DOHH2 (cell line): ENCODE measurements at regions not wholly inside any gene's neighbourhood (a gene's known extent, or its start where the extent isn't known, plus 50 kb on each side); places are given as distances from the start of the nearest gene placed in this dataset.

Source experiments
- H3F3A ChIP-seq: fragments of 200-600 bp; sonication (generic), shearing (Covaris generic); 2 replicates; pipeline ENCODE4 v1.6.0; 2016; ENCODE audit warnings: antibody characterized with exemption, mild to moderate bottlenecking; ENCODE audit not compliant: control insufficient read depth, insufficient read depth
- H3K27ac ChIP-seq: fragments of 200-600 bp; sonication (generic); 2 replicates; pipeline ENCODE4 v1.5.1; 2014; ENCODE audit warnings: low read depth, mild to moderate bottlenecking, low read length, moderate library complexity
- H3K27me3 ChIP-seq: fragments of 200-600 bp; sonication (generic); 2 replicates; pipeline ENCODE4 v1.6.1; 2014; ENCODE audit warnings: mild to moderate bottlenecking, low read length, mixed read lengths; ENCODE audit not compliant: control insufficient read depth
- H3K36me3 ChIP-seq: fragments of 200-600 bp; sonication (generic); 2 replicates; pipeline ENCODE4 v1.6.1; 2014; ENCODE audit warnings: mild to moderate bottlenecking, low read length, moderate library complexity, mixed read lengths; ENCODE audit not compliant: control insufficient read depth
- H3K4me1 ChIP-seq: fragments of 200-600 bp; sonication (generic); 2 replicates; pipeline ENCODE4 v1.6.1; 2014; ENCODE audit warnings: mild to moderate bottlenecking, low read length, mixed read lengths; ENCODE audit not compliant: control insufficient read depth
- H3K4me2 ChIP-seq: fragments of 200-600 bp; sonication (generic); 2 replicates; pipeline ENCODE4 v1.6.0; 2014; ENCODE audit warnings: mild to moderate bottlenecking, low read length, moderate library complexity
- H3K4me3 ChIP-seq: fragments of 200-600 bp; sonication (generic); 2 replicates; pipeline ENCODE4 v1.5.1; 2014; ENCODE audit warnings: mild to moderate bottlenecking, low read length, mixed read lengths
- H3K79me2 ChIP-seq: fragments of 200-600 bp; sonication (generic); 2 replicates; pipeline ENCODE4 v1.6.1; 2014; ENCODE audit warnings: mild to moderate bottlenecking, low read length, mixed read lengths; ENCODE audit not compliant: control insufficient read depth
- H3K9me2 ChIP-seq: fragments of 200-600 bp; sonication (generic); replicated peaks from 2 replicates; pipeline ENCODE4 v1.6.1; 2014; ENCODE audit warnings: mild to moderate bottlenecking, low read length, mixed read lengths; ENCODE audit not compliant: control insufficient read depth
- H3K9me3 ChIP-seq: fragments of 200-600 bp; sonication (generic); 2 replicates; pipeline ENCODE4 v1.6.1; 2014; ENCODE audit warnings: antibody characterized with exemption, low read length, mixed read lengths; ENCODE audit not compliant: control insufficient read depth, insufficient read depth
- H4K20me1 ChIP-seq: fragments of 200-600 bp; sonication (generic); 2 replicates; pipeline ENCODE4 v1.6.0; 2014; ENCODE audit warnings: low read depth, mild to moderate bottlenecking, antibody characterized with exemption, low read length, moderate library complexity; ENCODE audit not compliant: control insufficient read depth, insufficient read depth
- EZH2phosphoT487 ChIP-seq: fragments of 200-600 bp; sonication (generic); IDR thresholded peaks from 2 replicates; pipeline ENCODE4 v1.6.1; 2017; ENCODE audit warnings: borderline replicate concordance, mild to moderate bottlenecking, antibody characterized with exemption, low read length, moderate library complexity, mixed read lengths
- TF ChIP-seq, protein P1 (sequence below): fragments of 200-600 bp; sonication (generic); IDR thresholded peaks from one replicate; pipeline ENCODE4 v1.5.1; 2014; ENCODE audit warnings: antibody characterized with exemption, mild to moderate bottlenecking, low read depth, low read length; ENCODE audit not compliant: poor library complexity, severe bottlenecking

DNA sequence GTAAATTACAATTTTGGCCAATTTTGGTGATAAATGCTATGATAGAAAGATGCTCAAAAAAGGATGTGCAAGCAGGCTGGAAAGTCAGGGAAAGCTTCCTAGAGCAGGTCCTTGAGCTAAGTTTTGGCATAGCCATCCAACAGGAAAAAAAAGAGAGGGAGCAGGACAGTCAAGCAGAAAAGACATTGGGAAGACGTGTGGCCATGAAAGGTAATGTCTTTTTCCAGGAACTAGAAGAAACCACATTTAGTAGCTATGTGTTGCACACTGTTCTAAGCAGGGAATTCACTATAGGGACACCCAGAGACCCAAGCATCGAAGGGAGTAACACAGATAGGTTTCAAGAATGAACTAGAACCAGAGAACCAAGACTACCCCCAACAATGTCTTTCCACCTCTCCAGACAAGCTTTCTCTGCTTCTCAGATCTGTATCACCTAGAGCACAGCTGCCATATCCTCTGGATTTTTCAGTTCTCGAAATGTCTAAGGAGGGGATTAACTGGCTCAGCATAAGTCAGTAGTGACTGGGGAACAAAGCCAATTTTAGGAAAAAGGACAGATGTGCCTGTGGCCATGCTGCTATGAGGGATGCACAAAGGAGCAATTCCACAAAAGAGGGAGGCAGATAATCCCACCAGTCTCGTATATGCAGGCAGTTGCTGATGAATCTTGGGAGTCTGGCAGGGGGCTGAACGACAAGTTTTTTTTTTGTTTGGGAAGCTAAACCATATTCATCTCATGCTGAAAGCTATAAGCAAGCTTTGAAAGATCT, 97.1 kb upstream of the DAB1 start:
- no peaks in the 10 kb centered on the region for H3K27me3 ChIP-seq
- no peaks in the 10 kb centered on the region for H3K79me2 ChIP-seq
- no peaks in the 10 kb centered on the region for H3K9me2 ChIP-seq
- H4K20me1 ChIP-seq: no peaks in the 10 kb centered on the region
- H3F3A ChIP-seq: no peaks in the 10 kb centered on the region
- no peaks in the 10 kb centered on the region for H3K4me1 ChIP-seq
- no peak overlapping the region for H3K27ac ChIP-seq
- TF ChIP-seq, protein P1, sequence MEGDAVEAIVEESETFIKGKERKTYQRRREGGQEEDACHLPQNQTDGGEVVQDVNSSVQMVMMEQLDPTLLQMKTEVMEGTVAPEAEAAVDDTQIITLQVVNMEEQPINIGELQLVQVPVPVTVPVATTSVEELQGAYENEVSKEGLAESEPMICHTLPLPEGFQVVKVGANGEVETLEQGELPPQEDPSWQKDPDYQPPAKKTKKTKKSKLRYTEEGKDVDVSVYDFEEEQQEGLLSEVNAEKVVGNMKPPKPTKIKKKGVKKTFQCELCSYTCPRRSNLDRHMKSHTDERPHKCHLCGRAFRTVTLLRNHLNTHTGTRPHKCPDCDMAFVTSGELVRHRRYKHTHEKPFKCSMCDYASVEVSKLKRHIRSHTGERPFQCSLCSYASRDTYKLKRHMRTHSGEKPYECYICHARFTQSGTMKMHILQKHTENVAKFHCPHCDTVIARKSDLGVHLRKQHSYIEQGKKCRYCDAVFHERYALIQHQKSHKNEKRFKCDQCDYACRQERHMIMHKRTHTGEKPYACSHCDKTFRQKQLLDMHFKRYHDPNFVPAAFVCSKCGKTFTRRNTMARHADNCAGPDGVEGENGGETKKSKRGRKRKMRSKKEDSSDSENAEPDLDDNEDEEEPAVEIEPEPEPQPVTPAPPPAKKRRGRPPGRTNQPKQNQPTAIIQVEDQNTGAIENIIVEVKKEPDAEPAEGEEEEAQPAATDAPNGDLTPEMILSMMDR: no peak
- no peak for TF ChIP-seq EZH2phosphoT487
- H3K4me2 ChIP-seq: no peak overlapping the region
- no peaks in the 10 kb centered on the region for H3K9me3 ChIP-seq
- no peak overlapping the region for H3K4me3 ChIP-seq
- H3K36me3 ChIP-seq: no peaks in the 10 kb centered on the region

DNA sequence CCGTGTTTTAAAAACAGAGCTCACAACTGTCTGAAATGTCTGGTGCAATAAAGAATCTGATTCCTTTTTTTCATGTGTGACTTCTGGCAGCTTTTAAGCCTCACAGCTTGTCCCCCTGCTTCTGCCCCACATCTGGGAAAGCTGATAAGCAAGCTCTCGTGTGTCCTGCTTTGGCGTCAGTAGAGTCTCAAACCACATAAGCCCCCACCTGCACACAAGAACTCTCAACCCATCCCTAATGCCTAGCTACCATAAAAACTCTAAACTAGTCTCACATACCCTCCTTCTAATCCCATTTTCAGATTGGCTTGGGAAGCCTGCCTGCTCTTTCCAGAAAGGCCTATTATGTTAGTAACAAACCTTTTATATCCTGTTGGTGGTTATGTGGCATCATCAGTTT, 94.6 kb upstream of the DAB1 start:
- no peaks in the 10 kb centered on the region for H3K9me2 ChIP-seq

DNA sequence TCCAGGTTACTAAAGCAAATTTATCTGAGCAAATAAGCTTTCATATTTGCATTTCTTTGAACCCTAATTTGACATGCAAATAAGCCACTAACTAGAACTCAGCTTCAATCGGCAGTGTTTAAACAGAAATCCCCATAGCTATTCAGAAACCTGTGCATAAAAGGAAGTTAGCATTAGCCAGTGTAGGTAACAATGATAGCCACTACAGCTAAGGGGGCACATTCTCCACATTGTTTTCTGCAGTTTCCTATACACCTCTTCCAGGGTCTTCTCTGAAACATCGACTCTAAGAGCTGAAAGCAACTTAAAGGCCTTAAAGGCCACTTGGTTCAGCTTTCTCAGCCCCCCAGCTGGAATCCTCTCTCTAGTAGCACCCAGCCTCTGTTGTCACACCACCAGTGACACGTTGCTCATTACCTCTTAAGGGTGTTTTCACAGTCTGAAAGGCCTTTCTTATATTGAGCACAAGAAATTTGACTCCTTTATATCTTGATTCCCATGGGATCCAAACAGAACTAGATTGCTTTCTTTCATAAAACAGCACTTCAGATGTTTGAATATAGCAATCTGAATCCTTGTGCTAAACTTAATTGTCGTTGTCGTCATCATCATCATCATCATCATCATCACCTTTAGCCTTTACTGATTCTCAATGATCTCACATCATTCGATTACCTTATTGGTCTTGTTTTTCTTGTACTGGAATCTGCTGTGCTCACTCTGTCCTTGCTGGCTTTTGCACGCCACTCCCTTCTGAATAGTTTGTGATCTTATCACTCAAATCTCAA, 93.9 kb upstream of the DAB1 start:
- Histone ChIP-seq H3K79me2 (no peaks in the 10 kb centered on the region), H3K9me2 (no peaks in the 10 kb centered on the region), H3K4me3 (no peak overlapping the region), H3K4me1 (no peaks in the 10 kb centered on the region), H4K20me1 (no peaks in the 10 kb centered on the region), H3K27me3 (no peaks in the 10 kb centered on the region), H3K4me2 (no peak overlapping the region), H3F3A (no peaks in the 10 kb centered on the region), H3K9me3 (no peaks in the 10 kb centered on the region), H3K36me3 (no peaks in the 10 kb centered on the region), H3K27ac (no peak overlapping the region)
- no peak for TF ChIP-seq EZH2phosphoT487
- TF ChIP-seq, protein P1: no peak

More for the DNA sequence above, 94.6 kb upstream of the DAB1 start:
- Histone ChIP-seq H3K9me3 (no peaks in the 10 kb centered on the region), H3K4me2 (no peak overlapping the region), H3K4me3 (no peak overlapping the region), H3K36me3 (no peaks in the 10 kb centered on the region), H4K20me1 (no peaks in the 10 kb centered on the region), H3K79me2 (no peaks in the 10 kb centered on the region), H3K27ac (no peak overlapping the region), H3K4me1 (no peaks in the 10 kb centered on the region), H3K27me3 (no peaks in the 10 kb centered on the region), H3F3A (no peaks in the 10 kb centered on the region)
- no peak for TF ChIP-seq EZH2phosphoT487
- TF ChIP-seq, protein P1: no peak
